ENCODE measurements at regions not wholly inside any gene's neighbourhood (a gene's known extent, or its start where the extent isn't known, plus 50 kb on each side); places are given as distances from the start of the nearest gene placed in this dataset.
"Not testable (repeated sequence)": the region's sequence is repeated elsewhere in the genome, so short reads cannot be mapped to it uniquely, and the experiment has no call there.

DNA sequence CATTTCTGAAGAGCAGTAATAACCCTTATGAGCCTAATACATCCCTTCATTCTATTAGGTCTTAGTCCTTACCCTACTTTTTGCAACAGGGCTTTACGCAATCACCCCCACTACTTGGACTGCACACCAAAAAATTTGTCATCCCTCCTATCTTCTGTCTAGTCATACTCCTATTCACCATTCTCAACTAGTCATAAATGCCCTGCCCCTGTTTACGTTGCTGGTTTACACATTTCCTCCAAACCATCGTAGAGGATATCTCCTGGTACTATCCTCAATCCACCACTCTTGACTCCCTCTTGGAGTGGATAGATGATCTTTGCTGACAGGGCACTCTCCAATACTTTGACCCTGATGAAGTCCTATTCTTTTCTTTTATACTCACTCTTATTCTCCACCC is 98.2 kb upstream of the CCNG1 start:
- no peaks in the 10 kb centered on the region for H3K9me3 Mint-ChIP-seq (ENCODE audit: insufficient read depth)
- H3K27me3 Mint-ChIP-seq, result peaks cover 13% of the 10 kb centered on the region
- no peak for TF ChIP-seq EZH2 (IDR thresholded peaks at IDR 0.05; ENCODE audit: borderline replicate concordance, insufficient read depth, low read depth, low read length, poor library complexity, severe bottlenecking)
- TF ChIP-seq, protein P1, sequence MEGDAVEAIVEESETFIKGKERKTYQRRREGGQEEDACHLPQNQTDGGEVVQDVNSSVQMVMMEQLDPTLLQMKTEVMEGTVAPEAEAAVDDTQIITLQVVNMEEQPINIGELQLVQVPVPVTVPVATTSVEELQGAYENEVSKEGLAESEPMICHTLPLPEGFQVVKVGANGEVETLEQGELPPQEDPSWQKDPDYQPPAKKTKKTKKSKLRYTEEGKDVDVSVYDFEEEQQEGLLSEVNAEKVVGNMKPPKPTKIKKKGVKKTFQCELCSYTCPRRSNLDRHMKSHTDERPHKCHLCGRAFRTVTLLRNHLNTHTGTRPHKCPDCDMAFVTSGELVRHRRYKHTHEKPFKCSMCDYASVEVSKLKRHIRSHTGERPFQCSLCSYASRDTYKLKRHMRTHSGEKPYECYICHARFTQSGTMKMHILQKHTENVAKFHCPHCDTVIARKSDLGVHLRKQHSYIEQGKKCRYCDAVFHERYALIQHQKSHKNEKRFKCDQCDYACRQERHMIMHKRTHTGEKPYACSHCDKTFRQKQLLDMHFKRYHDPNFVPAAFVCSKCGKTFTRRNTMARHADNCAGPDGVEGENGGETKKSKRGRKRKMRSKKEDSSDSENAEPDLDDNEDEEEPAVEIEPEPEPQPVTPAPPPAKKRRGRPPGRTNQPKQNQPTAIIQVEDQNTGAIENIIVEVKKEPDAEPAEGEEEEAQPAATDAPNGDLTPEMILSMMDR (IDR thresholded peaks at IDR 0.05), result no peak
- DNase-seq (no peak), ATAC-seq (ENCODE audit: low read depth) (no peak)
- H3K4me2 ChIP-seq (replicated peaks; ENCODE audit: low read depth, low read length, poor library complexity, severe bottlenecking), result no peak overlapping the region
- H3K27me3 ChIP-seq (replicated peaks in 1 of 4; ENCODE audit: control extremely low read depth in 1 of 4, control insufficient read depth in 3 of 4, insufficient read depth in 4 of 4, low read length in 3 of 4), result no peaks in the 10 kb centered on the region
- no peaks in the 10 kb centered on the region for H3K4me1 ChIP-seq (ENCODE audit: control insufficient read depth in 2 of 2, insufficient read depth in 2 of 2, low read length in 2 of 2)
- intact Hi-C loops (cut with micrococcal nuclease), result no loop called here
- no peaks in the 10 kb centered on the region for H3K9me3 ChIP-seq (ENCODE audit: control extremely low read depth in 1 of 3, control insufficient read depth in 2 of 3, insufficient read depth in 1 of 3, low read length in 2 of 3)
- H3K36me3 ChIP-seq (replicated peaks in 1 of 2; ENCODE audit: control extremely low read depth in 1 of 2, control insufficient read depth in 1 of 2, extremely low read depth in 1 of 2, insufficient read depth in 2 of 2, low read length in 1 of 2), result no peaks in the 10 kb centered on the region
- no peak overlapping the region for H3K4me3 ChIP-seq (ENCODE audit: control extremely low read depth in 1 of 5, extremely low read depth in 1 of 5, insufficient read depth in 1 of 5, low read depth in 2 of 5, low read length in 4 of 5)
- H3K27ac Mint-ChIP-seq, result no peak overlapping the region
- no peak overlapping the region for H3K4me3 Mint-ChIP-seq
- no peak overlapping the region for H3K27ac ChIP-seq (ENCODE audit: low read length in 2 of 2)
- ChIA-PET CTCF (no interaction called here), POLR2A (no interaction called here)
- no peaks in the 10 kb centered on the region for H3K4me1 Mint-ChIP-seq
- WGBS (ENCODE audit: insufficient coverage), result 100% methylated on average over 1 of the region's 3 CpGs
- H4K20me1 ChIP-seq (ENCODE audit: control insufficient read depth, insufficient read depth, low read length, poor library complexity, severe bottlenecking), result no peaks in the 10 kb centered on the region
- no peak overlapping the region for H2AFZ ChIP-seq (ENCODE audit: insufficient read depth, low read depth, low read length, poor library complexity, severe bottlenecking)
- no peaks in the 10 kb centered on the region for H3K79me2 ChIP-seq (ENCODE audit: control insufficient read depth, insufficient read depth, low read length)
- no peak overlapping the region for H3K9ac ChIP-seq (ENCODE audit: low read length)

DNA sequence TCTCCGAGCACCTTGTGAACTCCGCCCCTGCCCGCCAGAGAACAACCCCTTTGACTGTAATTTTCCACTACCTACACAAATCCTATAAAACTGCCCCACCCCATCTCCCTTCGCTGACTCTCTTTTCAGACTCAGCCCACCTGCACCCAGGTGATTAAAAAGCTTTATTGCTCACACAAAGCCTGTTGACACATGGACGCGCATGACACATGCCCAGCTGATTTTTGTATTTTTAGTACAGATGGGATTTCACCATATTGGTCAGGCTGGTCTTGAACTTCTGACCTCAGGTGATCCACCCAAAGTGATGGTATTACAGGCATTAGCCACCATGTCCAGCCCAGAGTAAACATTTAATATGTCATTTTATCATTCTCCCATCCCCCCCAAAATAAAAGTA is 97.0 kb upstream of the CCNG1 start:
- H3K4me3 Mint-ChIP-seq; H3K4me1 Mint-ChIP-seq; H3K27ac ChIP-seq (ENCODE audit: low read length in 2 of 2); POLR2A ChIA-PET; H3K79me2 ChIP-seq (ENCODE audit: control insufficient read depth, insufficient read depth, low read length); H3K9ac ChIP-seq (ENCODE audit: low read length); H3K4me2 ChIP-seq (replicated peaks; ENCODE audit: low read depth, low read length, poor library complexity, severe bottlenecking); CTCF ChIA-PET; H3K27me3 ChIP-seq (replicated peaks in 1 of 4; ENCODE audit: control extremely low read depth in 1 of 4, control insufficient read depth in 3 of 4, insufficient read depth in 4 of 4, low read length in 3 of 4); intact Hi-C loops (cut with micrococcal nuclease); H2AFZ ChIP-seq (ENCODE audit: insufficient read depth, low read depth, low read length, poor library complexity, severe bottlenecking); H3K9me3 ChIP-seq (ENCODE audit: control extremely low read depth in 1 of 3, control insufficient read depth in 2 of 3, insufficient read depth in 1 of 3, low read length in 2 of 3); H3K27ac Mint-ChIP-seq; ATAC-seq (ENCODE audit: low read depth); H3K9me3 Mint-ChIP-seq (ENCODE audit: insufficient read depth); H3K36me3 ChIP-seq (replicated peaks in 1 of 2; ENCODE audit: control extremely low read depth in 1 of 2, control insufficient read depth in 1 of 2, extremely low read depth in 1 of 2, insufficient read depth in 2 of 2, low read length in 1 of 2); H3K4me1 ChIP-seq (ENCODE audit: control insufficient read depth in 2 of 2, insufficient read depth in 2 of 2, low read length in 2 of 2); H4K20me1 ChIP-seq (ENCODE audit: control insufficient read depth, insufficient read depth, low read length, poor library complexity, severe bottlenecking); DNase-seq; H3K4me3 ChIP-seq (ENCODE audit: control extremely low read depth in 1 of 5, extremely low read depth in 1 of 5, insufficient read depth in 1 of 5, low read depth in 2 of 5, low read length in 4 of 5): not testable (repeated sequence)
- H3K27me3 Mint-ChIP-seq, result peaks cover 16% of the 10 kb centered on the region
- WGBS (ENCODE audit: insufficient coverage), result 96% methylated on average over 4 of the region's 6 CpGs

Data from B cell (primary cell).